Spleen (tissue), 11 donors: ENCODE measurements at regions not wholly inside any gene's neighbourhood (a gene's known extent, or its start where the extent isn't known, plus 50 kb on each side); places are given as distances from the start of the nearest gene placed in this dataset.

Source experiments
- DNase-seq: peaks from one replicate; pipeline ENCODE4 v3.0.0-alpha.2; 2020
- H3K27ac ChIP-seq, 8 donors: fragments of 200-600 bp; sonication (generic) in 7 of 8; 1 replicate in 4 of 8; 2 replicates in 4 of 8; pipeline versions ENCODE4 v1.5.0 to v1.8.0; 2016 to 2021; ENCODE audit warnings: inconsistent platforms in 4 of 8, mild to moderate bottlenecking in 4 of 8, moderate library complexity in 1 of 8
- H3K27me3 ChIP-seq, 7 donors: fragments of 200-600 bp; sonication (generic) in 6 of 7; replicated peaks in 1 of 7; 1 replicate in 4 of 7; 2 replicates in 3 of 7; pipeline versions ENCODE4 v1.5.0 to v1.8.0; 2016 to 2021; ENCODE audit warnings: inconsistent platforms in 3 of 7, mild to moderate bottlenecking in 1 of 7
- H3K36me3 ChIP-seq, 6 donors: fragments of 200-600 bp; sonication (generic) in 5 of 6; 1 replicate in 4 of 6; 2 replicates in 2 of 6; pipeline versions ENCODE4 v1.5.0 to v1.8.0; 2016 to 2021; ENCODE audit warnings: inconsistent platforms in 2 of 6
- H3K4me1 ChIP-seq, 6 donors: fragments of 200-600 bp; sonication (generic) in 5 of 6; 1 replicate in 3 of 6; 2 replicates in 3 of 6; pipeline versions ENCODE4 v1.5.0 to v1.8.0; 2016 to 2021; ENCODE audit warnings: inconsistent platforms in 3 of 6
- H3K4me3 ChIP-seq, 8 donors: fragments of 200-600 bp; sonication (generic) in 7 of 8; 1 replicate in 4 of 8; 2 replicates in 4 of 8; pipeline versions ENCODE4 v1.5.0 to v1.8.0; 2016 to 2021; ENCODE audit warnings: inconsistent platforms in 4 of 8, mild to moderate bottlenecking in 4 of 8, moderate library complexity in 2 of 8
- H3K9me3 ChIP-seq, 8 donors: fragments of 200-600 bp; sonication (generic) in 7 of 8; 1 replicate in 4 of 8; 2 replicates in 4 of 8; pipeline versions ENCODE4 v1.5.0 to v1.8.0; 2016 to 2021; ENCODE audit warnings: inconsistent platforms in 4 of 8
- POLR2A ChIP-seq, 3 donors: fragments of 450-650 bp; IDR thresholded peaks; one replicate each; pipeline ENCODE4 v1.5.1; 2017; ENCODE audit warnings: antibody characterized with exemption in 3 of 3, mild to moderate bottlenecking in 1 of 3
- POLR2AphosphoS5 ChIP-seq, 3 donors: sonication (generic); formaldehyde crosslinking; IDR thresholded peaks; one replicate each; pipeline ENCODE4 v1.5.1; 2017; ENCODE audit warnings: antibody characterized with exemption in 3 of 3
- WGBS, 5 donors: extraction: QIAGEN DNeasy Blood & Tissue Kit in 3 of 5; methylation state at CpG; one replicate each; pipeline versions ENCODE4 v1.1.5 to v1.1.7; 2013 to 2018; 5-methylcytosine and 5-hydroxymethylcytosine counted together
- intact Hi-C: fragments of 100-400 bp; cut with DNase I; formaldehyde crosslinking; loops from one replicate; pipeline ENCODE4 v1.15.0; 2023; ENCODE audit warnings: low total_unique reads
- TF ChIP-seq, protein P1 (sequence below), 11 experiments: fragments of 200-600 bp in 7 of 11; fragments of 450-650 bp in 4 of 11; sonication (generic) in 4 of 11; IDR thresholded peaks in 8 of 11; conservative IDR thresholded peaks in 3 of 11; 1 replicate in 7 of 11; 2 replicates in 4 of 11; pipeline versions ENCODE4 v1.4.0 to v1.8.0; 2016 to 2021; ENCODE audit warnings: antibody characterized with exemption in 11 of 11, inconsistent platforms in 4 of 11, mild to moderate bottlenecking in 1 of 11
- donor health status: healthy with polysubstance abuse.
- donor health status: DM: no; HTN: no; CAD: no; lungs with moderate emphysema.
- donor health status: DM: no; HTN: no; CAD: no.
- donor health status: Bipolar disorder and iron deficiency.
- donor health status: healthy.
- donor health status: DM: no; HTN: no; CAD: no.
- donor health status: DM: yes; HTN: yes; CAD: no.

DNA sequence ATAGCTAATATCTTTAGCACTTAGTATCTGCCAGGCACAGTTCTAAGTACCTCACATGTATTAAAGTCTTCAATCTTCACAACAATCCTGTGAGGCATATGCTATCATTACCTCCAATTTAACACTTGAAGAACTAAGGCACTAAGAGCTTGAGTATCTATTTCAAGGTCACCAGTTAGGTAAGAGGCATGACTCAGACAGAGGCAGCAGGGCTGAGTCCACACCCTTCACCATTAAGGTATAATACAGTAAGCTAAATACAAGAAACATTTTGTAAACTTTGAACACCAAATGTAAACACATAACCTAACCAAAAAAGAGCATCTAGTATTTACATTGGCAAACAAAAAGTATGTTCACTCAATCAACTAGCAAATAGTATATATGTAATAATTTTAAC lies 1410.9 kb downstream of the PCDH18 start:
- intact Hi-C loops, result no loop called here
- Histone ChIP-seq H3K27me3 (no peaks in the 10 kb centered on the region), H3K36me3 (no peaks in the 10 kb centered on the region), H3K27ac (no peak overlapping the region), H3K9me3 (peaks cover 0 to 2% (median 0%) of the 10 kb centered on the region in 8 donors), H3K4me3 (no peak overlapping the region), H3K4me1 (no peaks in the 10 kb centered on the region)
- no peak for DNase-seq
- TF ChIP-seq POLR2AphosphoS5 (IDR thresholded peaks at IDR 0.05), result no peak
- TF ChIP-seq POLR2A (IDR thresholded peaks at IDR 0.05), result no peak
- TF ChIP-seq, protein P1, sequence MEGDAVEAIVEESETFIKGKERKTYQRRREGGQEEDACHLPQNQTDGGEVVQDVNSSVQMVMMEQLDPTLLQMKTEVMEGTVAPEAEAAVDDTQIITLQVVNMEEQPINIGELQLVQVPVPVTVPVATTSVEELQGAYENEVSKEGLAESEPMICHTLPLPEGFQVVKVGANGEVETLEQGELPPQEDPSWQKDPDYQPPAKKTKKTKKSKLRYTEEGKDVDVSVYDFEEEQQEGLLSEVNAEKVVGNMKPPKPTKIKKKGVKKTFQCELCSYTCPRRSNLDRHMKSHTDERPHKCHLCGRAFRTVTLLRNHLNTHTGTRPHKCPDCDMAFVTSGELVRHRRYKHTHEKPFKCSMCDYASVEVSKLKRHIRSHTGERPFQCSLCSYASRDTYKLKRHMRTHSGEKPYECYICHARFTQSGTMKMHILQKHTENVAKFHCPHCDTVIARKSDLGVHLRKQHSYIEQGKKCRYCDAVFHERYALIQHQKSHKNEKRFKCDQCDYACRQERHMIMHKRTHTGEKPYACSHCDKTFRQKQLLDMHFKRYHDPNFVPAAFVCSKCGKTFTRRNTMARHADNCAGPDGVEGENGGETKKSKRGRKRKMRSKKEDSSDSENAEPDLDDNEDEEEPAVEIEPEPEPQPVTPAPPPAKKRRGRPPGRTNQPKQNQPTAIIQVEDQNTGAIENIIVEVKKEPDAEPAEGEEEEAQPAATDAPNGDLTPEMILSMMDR (IDR thresholded peaks at IDR 0.05 in 8 of 11, conservative IDR thresholded peaks at IDR 0.05 in 3 of 11), result no peak

- Histone ChIP-seq H3K9me3 (no peaks in the 10 kb centered on the region), H3K36me3 (no peaks in the 10 kb centered on the region), H3K27me3 (no peaks in the 10 kb centered on the region), H3K27ac (no peak overlapping the region), H3K4me3 (no peak overlapping the region), H3K4me1 (no peaks in the 10 kb centered on the region)
- DNase-seq, result no peak
- 37 to 74% (median 53%) methylated on average over 2 of the region's 2 CpGs for WGBS, 5 donors
- no peak for TF ChIP-seq POLR2AphosphoS5 (IDR thresholded peaks at IDR 0.05)
- TF ChIP-seq, protein P1 (IDR thresholded peaks at IDR 0.05 in 8 of 11, conservative IDR thresholded peaks at IDR 0.05 in 3 of 11), result no peak
- TF ChIP-seq POLR2A (IDR thresholded peaks at IDR 0.05), result no peak
- intact Hi-C loops, result no loop called here
Observed at GRCh38 chr4:136113921-136114320, 1418.4 kb downstream of the PCDH18 start.

DNA sequence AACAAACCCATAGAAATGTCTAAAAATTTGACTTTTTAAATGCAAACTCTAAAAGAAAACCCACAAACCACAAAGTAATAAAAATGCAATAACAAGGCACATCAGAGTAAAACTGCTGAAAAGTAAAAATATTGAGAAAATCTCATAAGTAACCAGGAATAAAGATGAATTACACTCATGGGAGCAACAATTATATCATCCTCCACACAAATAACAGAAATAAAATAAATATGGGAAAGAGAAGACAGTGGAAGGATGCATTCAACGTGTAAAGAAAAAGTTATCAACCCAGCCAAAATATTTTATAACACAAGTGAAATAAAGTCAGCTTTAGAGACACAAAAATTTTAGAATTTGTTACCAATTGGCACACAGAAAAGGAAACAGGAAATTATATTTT lies 1420.2 kb downstream of the PCDH18 start:
- intact Hi-C loops, result no loop called here
- Histone ChIP-seq H3K4me1 (no peaks in the 10 kb centered on the region), H3K27me3 (no peaks in the 10 kb centered on the region), H3K36me3 (no peaks in the 10 kb centered on the region), H3K27ac (no peak overlapping the region), H3K9me3 (no peaks in the 10 kb centered on the region), H3K4me3 (no peak overlapping the region)
- TF ChIP-seq POLR2AphosphoS5 (IDR thresholded peaks at IDR 0.05) (no peak), POLR2A (IDR thresholded peaks at IDR 0.05) (no peak)
- TF ChIP-seq, protein P1 (IDR thresholded peaks at IDR 0.05 in 8 of 11, conservative IDR thresholded peaks at IDR 0.05 in 3 of 11), result no peak
- 43 to 66% (median 58%) methylated on average over 1 of the region's 1 CpG for WGBS, 5 donors
- DNase-seq, result no peak

DNA sequence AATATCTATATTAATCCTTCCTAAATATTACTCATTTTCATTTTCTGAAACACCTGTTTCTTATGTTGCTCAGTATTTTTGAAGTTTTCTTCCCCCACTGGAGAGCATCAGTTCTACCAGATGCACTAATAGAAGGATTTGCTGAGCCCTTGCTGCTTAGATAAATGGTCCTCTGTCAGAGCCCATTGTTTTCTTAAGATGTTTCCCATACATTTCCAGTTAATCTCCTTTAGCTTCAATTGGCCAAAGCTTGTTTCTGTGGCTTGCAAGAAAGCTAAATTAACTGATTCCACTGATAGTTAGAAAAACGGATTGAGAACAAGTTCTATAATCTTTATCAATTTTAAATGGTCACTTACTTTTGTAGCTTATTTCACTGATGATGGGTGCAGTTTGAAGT lies 1425.5 kb downstream of the PCDH18 start:
- intact Hi-C loops, result no loop called here
- Histone ChIP-seq H3K27ac (no peak overlapping the region), H3K9me3 (no peaks in the 10 kb centered on the region), H3K4me3 (no peak overlapping the region), H3K4me1 (no peaks in the 10 kb centered on the region), H3K36me3 (no peaks in the 10 kb centered on the region), H3K27me3 (no peaks in the 10 kb centered on the region)
- 46 to 71% (median 64%) methylated on average over 1 of the region's 1 CpG for WGBS, 5 donors
- TF ChIP-seq POLR2AphosphoS5 (IDR thresholded peaks at IDR 0.05), result no peak
- no peak for TF ChIP-seq POLR2A (IDR thresholded peaks at IDR 0.05)
- TF ChIP-seq, protein P1 (IDR thresholded peaks at IDR 0.05 in 8 of 11, conservative IDR thresholded peaks at IDR 0.05 in 3 of 11), result no peak
- no peak for DNase-seq
